ENCODE measurements at regions not wholly inside any gene's neighbourhood (a gene's known extent, or its start where the extent isn't known, plus 50 kb on each side); places are given as distances from the start of the nearest gene placed in this dataset.
"Not testable (repeated sequence)": the region's sequence is repeated elsewhere in the genome, so short reads cannot be mapped to it uniquely, and the experiment has no call there.

DNA sequence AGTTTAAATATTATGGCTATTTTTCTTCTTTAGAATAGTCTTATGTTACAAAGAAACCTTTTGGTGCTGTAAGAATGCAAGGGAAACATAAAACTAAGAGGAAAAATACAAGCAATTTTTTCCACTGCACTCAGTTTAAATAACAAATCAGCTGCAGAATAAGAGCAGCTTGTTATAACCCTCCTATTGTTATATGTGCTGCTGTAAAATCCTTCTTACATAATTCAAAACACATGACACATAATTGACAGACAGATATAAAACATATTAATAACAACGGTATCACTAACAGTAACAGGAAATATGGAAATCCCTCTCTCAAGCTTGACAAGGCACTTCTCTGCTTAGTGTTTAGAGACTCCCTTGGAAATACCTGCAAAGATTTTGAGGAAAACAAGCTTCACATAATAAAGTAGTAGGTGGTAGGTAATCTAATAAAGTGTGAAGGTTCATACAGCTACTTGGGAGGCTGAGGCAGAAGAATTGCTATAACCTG lies 385.3 kb upstream of the HS3ST1 start:
- CTCF ChIA-PET: interaction anchor here (0.9 kb wide), 1 partner anchor 8 kb away, joined by 4 read pairs; no protein-coding TSS in a partner anchor
- TF ChIP-seq RAD21 (IDR thresholded peaks at IDR 0.05; ENCODE audit: low read length): no peak
- no peak for TF ChIP-seq EP300 (IDR thresholded peaks at IDR 0.05; ENCODE audit: borderline replicate concordance in 1 of 2, low read depth in 1 of 2, low read length in 1 of 2)
- TF ChIP-seq JUND (IDR thresholded peaks at IDR 0.05): no peak
- TF ChIP-seq FOXM1 (IDR thresholded peaks at IDR 0.05; ENCODE audit: low read depth): no peak
- TF ChIP-seq SMC3 (IDR thresholded peaks at IDR 0.05; ENCODE audit: low read depth, low read length): no peak
- Histone ChIP-seq H4K20me1 (ENCODE audit: insufficient read depth) (no peaks in the 10 kb centered on the region), H3K27ac (ENCODE audit: low read depth in 2 of 2, low read length in 1 of 2) (no peak overlapping the region), H3K36me3 (replicated peaks in 1 of 2; ENCODE audit: control insufficient read depth in 1 of 2, insufficient read depth in 2 of 2, low read length in 1 of 2) (no peaks in the 10 kb centered on the region), H3K4me1 (ENCODE audit: control insufficient read depth in 1 of 2, insufficient read depth in 2 of 2, low read depth in 1 of 2, low read length in 1 of 2) (no peaks in the 10 kb centered on the region), H3K9me2 (no peaks in the 10 kb centered on the region), H2AFZ (ENCODE audit: low read depth) (no peak overlapping the region), H3K4me2 (no peak overlapping the region), H3F3A (replicated peaks; ENCODE audit: insufficient read depth) (no peaks in the 10 kb centered on the region), H3K9me3 (no peaks in the 10 kb centered on the region), H3K9ac (no peak overlapping the region), H3K79me2 (ENCODE audit: insufficient read depth) (no peaks in the 10 kb centered on the region), H3K4me3 (ENCODE audit: low read depth in 2 of 2, low read length in 1 of 2) (no peak overlapping the region), H3K27me3 (ENCODE audit: insufficient read depth) (no peaks in the 10 kb centered on the region)
- WGBS (ENCODE audit: low lambda C conversion rate): 3% methylated on average over 1 of the region's 1 CpG
- POLR2A ChIA-PET: no interaction called here
- DNase-seq: no peak

DNA sequence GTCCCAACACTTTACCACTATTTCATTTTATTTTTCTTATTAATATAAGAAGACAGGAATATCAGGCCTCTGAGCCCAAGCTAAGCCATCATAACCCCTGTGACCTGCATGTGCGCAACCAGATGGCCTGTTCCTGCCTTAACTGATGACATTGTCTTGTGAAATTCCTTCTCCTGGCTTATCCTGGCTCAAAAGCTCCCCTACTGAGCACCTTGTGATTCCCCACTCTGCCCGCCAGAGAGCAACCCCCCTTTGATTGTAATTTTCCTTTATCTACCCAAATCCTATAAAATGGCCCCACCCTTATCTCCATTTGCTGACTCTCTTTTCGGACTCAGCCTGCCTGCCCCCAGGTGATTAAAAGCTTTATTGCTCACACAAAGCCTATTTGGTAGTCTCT lies 382.8 kb upstream of the HS3ST1 start:
- H3K36me3 ChIP-seq (replicated peaks in 1 of 2; ENCODE audit: control insufficient read depth in 1 of 2, insufficient read depth in 2 of 2, low read length in 1 of 2); H3K4me2 ChIP-seq; H3K9me3 ChIP-seq; H3K4me3 ChIP-seq (ENCODE audit: low read depth in 2 of 2, low read length in 1 of 2); H3K9me2 ChIP-seq; H3K27me3 ChIP-seq (ENCODE audit: insufficient read depth); DNase-seq; H3K9ac ChIP-seq; H3K4me1 ChIP-seq (ENCODE audit: control insufficient read depth in 1 of 2, insufficient read depth in 2 of 2, low read depth in 1 of 2, low read length in 1 of 2); H2AFZ ChIP-seq (ENCODE audit: low read depth); H3K27ac ChIP-seq (ENCODE audit: low read depth in 2 of 2, low read length in 1 of 2); H3F3A ChIP-seq (replicated peaks; ENCODE audit: insufficient read depth); CTCF ChIA-PET; H4K20me1 ChIP-seq (ENCODE audit: insufficient read depth); H3K79me2 ChIP-seq (ENCODE audit: insufficient read depth); POLR2A ChIA-PET: not testable (repeated sequence)
- WGBS (ENCODE audit: low lambda C conversion rate): 26% methylated on average over 3 of the region's 3 CpGs

DNA sequence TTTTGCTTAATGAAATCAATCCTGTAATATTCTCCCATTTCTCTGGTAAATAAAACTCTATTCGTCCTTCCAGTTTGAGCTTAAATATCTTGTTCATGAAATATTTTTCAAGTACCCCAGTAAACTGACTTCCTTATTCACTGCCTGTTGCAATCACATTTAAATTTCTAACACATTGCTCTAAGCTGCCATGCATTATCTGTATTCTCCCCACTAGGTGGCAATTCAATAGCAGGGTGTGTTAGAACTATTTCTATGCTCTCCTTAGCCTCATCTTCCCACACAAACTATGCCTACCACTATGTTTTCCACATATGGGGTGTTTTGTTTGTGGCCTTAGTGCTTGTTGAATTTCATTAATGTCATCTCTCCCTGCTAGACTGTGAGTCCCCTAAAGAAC lies 377.1 kb upstream of the HS3ST1 start:
- no peak for DNase-seq
- WGBS (ENCODE audit: low lambda C conversion rate): 0% methylated on average over 1 of the region's 1 CpG
- ChIA-PET CTCF (interaction anchor here (0.7 to 1.7 kb wide), 8 partner anchors 8 to 827 kb away, joined by 3 to 5 read pairs (median 3); no protein-coding TSS in a partner anchor), POLR2A (no interaction called here)
- Histone ChIP-seq H3K4me2 (no peak overlapping the region), H2AFZ (ENCODE audit: low read depth) (no peak overlapping the region), H3K27ac (ENCODE audit: low read depth in 2 of 2, low read length in 1 of 2) (no peak overlapping the region), H3K9me2 (no peaks in the 10 kb centered on the region), H3K9ac (no peak overlapping the region), H3K36me3 (replicated peaks in 1 of 2; ENCODE audit: control insufficient read depth in 1 of 2, insufficient read depth in 2 of 2, low read length in 1 of 2) (no peaks in the 10 kb centered on the region), H3K4me3 (ENCODE audit: low read depth in 2 of 2, low read length in 1 of 2) (no peak overlapping the region), H4K20me1 (ENCODE audit: insufficient read depth) (no peaks in the 10 kb centered on the region), H3K79me2 (ENCODE audit: insufficient read depth) (no peaks in the 10 kb centered on the region), H3K4me1 (ENCODE audit: control insufficient read depth in 1 of 2, insufficient read depth in 2 of 2, low read depth in 1 of 2, low read length in 1 of 2) (no peaks in the 10 kb centered on the region), H3K27me3 (ENCODE audit: insufficient read depth) (no peaks in the 10 kb centered on the region), H3F3A (replicated peaks; ENCODE audit: insufficient read depth) (no peaks in the 10 kb centered on the region), H3K9me3 (no peaks in the 10 kb centered on the region)
- TF ChIP-seq, protein P1, sequence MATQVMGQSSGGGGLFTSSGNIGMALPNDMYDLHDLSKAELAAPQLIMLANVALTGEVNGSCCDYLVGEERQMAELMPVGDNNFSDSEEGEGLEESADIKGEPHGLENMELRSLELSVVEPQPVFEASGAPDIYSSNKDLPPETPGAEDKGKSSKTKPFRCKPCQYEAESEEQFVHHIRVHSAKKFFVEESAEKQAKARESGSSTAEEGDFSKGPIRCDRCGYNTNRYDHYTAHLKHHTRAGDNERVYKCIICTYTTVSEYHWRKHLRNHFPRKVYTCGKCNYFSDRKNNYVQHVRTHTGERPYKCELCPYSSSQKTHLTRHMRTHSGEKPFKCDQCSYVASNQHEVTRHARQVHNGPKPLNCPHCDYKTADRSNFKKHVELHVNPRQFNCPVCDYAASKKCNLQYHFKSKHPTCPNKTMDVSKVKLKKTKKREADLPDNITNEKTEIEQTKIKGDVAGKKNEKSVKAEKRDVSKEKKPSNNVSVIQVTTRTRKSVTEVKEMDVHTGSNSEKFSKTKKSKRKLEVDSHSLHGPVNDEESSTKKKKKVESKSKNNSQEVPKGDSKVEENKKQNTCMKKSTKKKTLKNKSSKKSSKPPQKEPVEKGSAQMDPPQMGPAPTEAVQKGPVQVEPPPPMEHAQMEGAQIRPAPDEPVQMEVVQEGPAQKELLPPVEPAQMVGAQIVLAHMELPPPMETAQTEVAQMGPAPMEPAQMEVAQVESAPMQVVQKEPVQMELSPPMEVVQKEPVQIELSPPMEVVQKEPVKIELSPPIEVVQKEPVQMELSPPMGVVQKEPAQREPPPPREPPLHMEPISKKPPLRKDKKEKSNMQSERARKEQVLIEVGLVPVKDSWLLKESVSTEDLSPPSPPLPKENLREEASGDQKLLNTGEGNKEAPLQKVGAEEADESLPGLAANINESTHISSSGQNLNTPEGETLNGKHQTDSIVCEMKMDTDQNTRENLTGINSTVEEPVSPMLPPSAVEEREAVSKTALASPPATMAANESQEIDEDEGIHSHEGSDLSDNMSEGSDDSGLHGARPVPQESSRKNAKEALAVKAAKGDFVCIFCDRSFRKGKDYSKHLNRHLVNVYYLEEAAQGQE (IDR thresholded peaks at IDR 0.05; ENCODE audit: low read depth, low read length): no peak
- TF ChIP-seq SMC3 (IDR thresholded peaks at IDR 0.05; ENCODE audit: low read depth, low read length): peak; percentile 14; the same call in 1 of the 2 replicates
